ENCODE measurements at regions not wholly inside any gene's neighbourhood (a gene's known extent, or its start where the extent isn't known, plus 50 kb on each side); places are given as distances from the start of the nearest gene placed in this dataset.

- no peak overlapping the region for H3K9ac ChIP-seq (ENCODE audit: low read length)
- POLR2A ChIA-PET = no interaction called here
- no peak for ATAC-seq
- no peak for DNase-seq (ENCODE audit: low read depth, low spot score)
- H3K9me2 ChIP-seq (ENCODE audit: insufficient read depth) = no peaks in the 10 kb centered on the region
- H3K27me3 ChIP-seq (ENCODE audit: insufficient read depth, low read length) = no peaks in the 10 kb centered on the region
- TF ChIP-seq POLR2A (IDR thresholded peaks at IDR 0.05; ENCODE audit: borderline replicate concordance, extremely low read depth, insufficient read depth, insufficient read length) (no peak), EGR1 (IDR thresholded peaks at IDR 0.05; ENCODE audit: low read depth) (no peak), FOSL1 (IDR thresholded peaks at IDR 0.05; ENCODE audit: low read depth) (no peak), TCF7L2 (IDR thresholded peaks at IDR 0.05; ENCODE audit: borderline replicate concordance, extremely low read depth, insufficient read depth, insufficient read length) (no peak), RAD21 (IDR thresholded peaks at IDR 0.05; ENCODE audit: low read depth) (no peak), CEBPB (IDR thresholded peaks at IDR 0.05; ENCODE audit: low read depth) (no peak), ELF1 (IDR thresholded peaks at IDR 0.05; ENCODE audit: borderline replicate concordance, low read depth) (no peak), CTCF (IDR thresholded peaks at IDR 0.05 in 2 of 3, conservative IDR thresholded peaks at IDR 0.05 in 1 of 3; ENCODE audit: borderline replicate concordance in 1 of 3, insufficient read depth in 1 of 3, low read depth in 2 of 3, low read length in 2 of 3) (no peak), ZNF274 (IDR thresholded peaks at IDR 0.05; ENCODE audit: low read depth, low read length) (no peak), ATF3 (IDR thresholded peaks at IDR 0.05) (no peak), SIN3A (IDR thresholded peaks at IDR 0.05; ENCODE audit: low read depth) (no peak), EZH2phosphoT487 (IDR thresholded peaks at IDR 0.05; ENCODE audit: borderline replicate concordance) (no peak), CBX3 (IDR thresholded peaks at IDR 0.05; ENCODE audit: low read depth) (no peak), SRF (IDR thresholded peaks at IDR 0.05; ENCODE audit: low read depth) (no peak), EZH2 (IDR thresholded peaks at IDR 0.05) (no peak), REST (IDR thresholded peaks at IDR 0.05; ENCODE audit: low read depth) (no peak), ZFX (IDR thresholded peaks at IDR 0.05) (no peak), JUND (IDR thresholded peaks at IDR 0.05) (no peak)
- TF ChIP-seq, protein P1, sequence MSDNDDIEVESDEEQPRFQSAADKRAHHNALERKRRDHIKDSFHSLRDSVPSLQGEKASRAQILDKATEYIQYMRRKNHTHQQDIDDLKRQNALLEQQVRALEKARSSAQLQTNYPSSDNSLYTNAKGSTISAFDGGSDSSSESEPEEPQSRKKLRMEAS (IDR thresholded peaks at IDR 0.05) = no peak
- H3K4me2 ChIP-seq (ENCODE audit: low read length) = no peak overlapping the region
- peaks cover 2 to 3% of the 10 kb centered on the region in 2 experiments; a peak in 1 of 4 replicates for H3K4me1 ChIP-seq (ENCODE audit: control insufficient read depth in 1 of 2, insufficient read depth in 2 of 2, low read length in 2 of 2)
- no peaks in the 10 kb centered on the region for H3K36me3 ChIP-seq (ENCODE audit: control insufficient read depth in 1 of 2, insufficient read depth in 2 of 2, low read length in 2 of 2)
- CTCF ChIA-PET = no interaction called here
- H2AFZ ChIP-seq (ENCODE audit: low read depth, low read length, poor library complexity, severe bottlenecking) = no peak overlapping the region
- H3K4me3 ChIP-seq (replicated peaks in 1 of 2; ENCODE audit: low read depth in 1 of 2, low read length in 2 of 2) = no peak overlapping the region
- H3K9me3 ChIP-seq (ENCODE audit: control insufficient read depth in 1 of 2, insufficient read depth in 1 of 2, low read depth in 1 of 2, low read length in 2 of 2) = no peaks in the 10 kb centered on the region
- H3K79me2 ChIP-seq (ENCODE audit: insufficient read depth, low read length) = no peaks in the 10 kb centered on the region
- no TSS peak for BruUV-seq (replicated peaks)
- H3K27ac ChIP-seq (ENCODE audit: low read depth, low read length) = no peak overlapping the region
- H4K20me1 ChIP-seq (ENCODE audit: insufficient read depth) = no peaks in the 10 kb centered on the region
- RAD21 ChIA-PET (ENCODE audit: low non-redundant PET in 1 of 2, low total read pairs in 2 of 2, uncharacterized antibody in 2 of 2, unreplicated experiment in 2 of 2) = no interaction called here
- intact Hi-C loops (cut with micrococcal nuclease) = no loop called here
Observed at GRCh38 chr2:146852661-146853060, 992.2 kb upstream of the ACVR2A start.
